WTC11 (cell line): ENCODE measurements at regions not wholly inside any gene's neighbourhood (a gene's known extent, or its start where the extent isn't known, plus 50 kb on each side); places are given as distances from the start of the nearest gene placed in this dataset.

Experiments
- ATAC-seq: fragments of 200-7000 bp; cut with Tn5 transposase; 2 replicates; pipeline ENCODE4 v1.10.0; 2021; ENCODE audit warnings: mild to moderate bottlenecking, moderate library complexity
- CTCF ChIA-PET: fragments of 300-600 bp; sonication (Branson Sonifier 250); formaldehyde crosslinking; loops from one replicate; lab custom pipeline; 2021; ENCODE audit warnings: antibody characterized with exemption; lab: Charles Lee
- POLR2A ChIA-PET: fragments of 350-600 bp; sonication (Branson Sonifier 250); formaldehyde crosslinking; loops from one replicate; lab custom pipeline; 2021; ENCODE audit warnings: antibody characterized with exemption; lab: Charles Lee
- DNase-seq: peaks from one replicate; pipeline ENCODE4 v3.0.0; 2021; ENCODE audit warnings: low spot score
- H3K27ac Mint-ChIP-seq: 2 replicates; pipeline ENCODE4 v1.8.0; 2021; ENCODE audit warnings: mixed read lengths
- H3K27me3 Mint-ChIP-seq: 2 replicates; pipeline ENCODE4 v1.8.0; 2021; ENCODE audit warnings: low read depth, mild to moderate bottlenecking, moderate library complexity, mixed read lengths
- H3K36me3 Mint-ChIP-seq: 2 replicates; pipeline ENCODE4 v1.8.0; 2021; ENCODE audit warnings: mixed read lengths
- H3K4me1 Mint-ChIP-seq: 2 replicates; pipeline ENCODE4 v1.8.0; 2022; ENCODE audit warnings: mixed read lengths
- H3K4me3 Mint-ChIP-seq: 2 replicates; pipeline ENCODE4 v1.8.0; 2021; ENCODE audit warnings: mild to moderate bottlenecking, moderate library complexity, mixed read lengths
- H3K9me3 Mint-ChIP-seq: 2 replicates; pipeline ENCODE4 v1.8.0; 2021; ENCODE audit warnings: mixed read lengths
- AR ChIP-seq: fragments of 250-450 bp; sonication (Bioruptor Pico); IDR thresholded peaks from 2 replicates; pipeline ENCODE4 v1.9.0; 2021; ENCODE audit warnings: mild to moderate bottlenecking
- ATF2 ChIP-seq: sonication (generic); formaldehyde crosslinking; IDR thresholded peaks from 2 replicates; pipeline ENCODE4 v1.8.1; 2022; ENCODE audit warnings: low read depth, missing genetic modification reagents, borderline replicate concordance
- CTCF ChIP-seq: fragments of 200-600 bp; IDR thresholded peaks from 2 replicates; pipeline ENCODE4 v1.8.0; 2022; ENCODE audit warnings: antibody characterized with exemption
- E2F4 ChIP-seq: sonication (generic); formaldehyde crosslinking; IDR thresholded peaks from 2 replicates; pipeline ENCODE4 v1.8.1; 2022; ENCODE audit warnings: low read depth, mild to moderate bottlenecking, moderate library complexity, missing genetic modification reagents, borderline replicate concordance
- ELF4 ChIP-seq: sonication (generic); formaldehyde crosslinking; IDR thresholded peaks from 2 replicates; pipeline ENCODE4 v1.8.1; 2022; ENCODE audit warnings: low read depth, mild to moderate bottlenecking, moderate library complexity, missing genetic modification reagents
- ERG ChIP-seq: fragments of 250-450 bp; sonication (Bioruptor Pico); IDR thresholded peaks from 2 replicates; pipeline ENCODE4 v1.8.0; 2021; ENCODE audit warnings: mild to moderate bottlenecking
- GABPB1 ChIP-seq: sonication (generic); formaldehyde crosslinking; IDR thresholded peaks from 2 replicates; pipeline ENCODE4 v1.8.1; 2023; ENCODE audit warnings: mild to moderate bottlenecking, missing genetic modification reagents
- HMGA2 ChIP-seq: fragments of 250-450 bp; sonication (Bioruptor Pico); IDR thresholded peaks from 2 replicates; pipeline ENCODE4 v1.4.0; 2021; ENCODE audit warnings: mild to moderate bottlenecking, moderate library complexity
- JUN ChIP-seq: sonication (generic); formaldehyde crosslinking; IDR thresholded peaks from 2 replicates; pipeline ENCODE4 v1.8.0; 2023; ENCODE audit warnings: mild to moderate bottlenecking, missing genetic modification reagents
- KAT7 ChIP-seq: sonication (generic); formaldehyde crosslinking; IDR thresholded peaks from 2 replicates; pipeline ENCODE4 v1.8.1; 2023; ENCODE audit warnings: missing genetic modification reagents, mild to moderate bottlenecking, borderline replicate concordance
- MYBL2 ChIP-seq: sonication (generic); formaldehyde crosslinking; IDR thresholded peaks from 2 replicates; pipeline ENCODE4 v1.8.1; 2023; ENCODE audit warnings: mild to moderate bottlenecking, moderate library complexity, missing genetic modification reagents
- NFE2L1 ChIP-seq: sonication (generic); formaldehyde crosslinking; IDR thresholded peaks from 2 replicates; pipeline ENCODE4 v1.8.1; 2023; ENCODE audit warnings: missing genetic modification reagents
- NFYB ChIP-seq: sonication (generic); formaldehyde crosslinking; conservative IDR thresholded peaks from 2 replicates; pipeline ENCODE4 v1.8.0; 2022; ENCODE audit warnings: low read depth, missing genetic modification reagents
- NR2C2 ChIP-seq: sonication (generic); formaldehyde crosslinking; IDR thresholded peaks from 2 replicates; pipeline ENCODE4 v1.8.0; 2022; ENCODE audit warnings: mild to moderate bottlenecking, missing genetic modification reagents
- PRRX2 ChIP-seq: fragments of 250-450 bp; sonication (Bioruptor Pico); IDR thresholded peaks from 2 replicates; pipeline ENCODE4 v1.8.0; 2021; ENCODE audit warnings: mild to moderate bottlenecking
- ZNF396 ChIP-seq: fragments of 250-450 bp; sonication (Bioruptor Pico); IDR thresholded peaks from 2 replicates; pipeline ENCODE4 v1.8.0; 2021; ENCODE audit warnings: mild to moderate bottlenecking, moderate library complexity, borderline replicate concordance
- TF ChIP-seq, protein P1 (sequence below): fragments of 250-450 bp; sonication (Bioruptor Pico); IDR thresholded peaks from 2 replicates; pipeline ENCODE4 v1.9.0; 2021; ENCODE audit warnings: moderate library complexity, mild to moderate bottlenecking, inconsistent platforms, borderline replicate concordance
- TF ChIP-seq, protein P2 (sequence below): sonication (generic); formaldehyde crosslinking; IDR thresholded peaks from 2 replicates; pipeline ENCODE4 v1.8.0; 2023; ENCODE audit warnings: missing genetic modification reagents
- TF ChIP-seq, protein P3 (sequence below): fragments of 250-450 bp; sonication (Bioruptor Pico); conservative IDR thresholded peaks from 2 replicates; pipeline ENCODE4 v1.9.0; 2021; ENCODE audit warnings: mild to moderate bottlenecking
- TF ChIP-seq, protein P4 (sequence below): sonication (generic); formaldehyde crosslinking; IDR thresholded peaks from 2 replicates; pipeline ENCODE4 v1.8.1; 2022; ENCODE audit warnings: missing genetic modification reagents, borderline replicate concordance

- TF ChIP-seq, protein P1, sequence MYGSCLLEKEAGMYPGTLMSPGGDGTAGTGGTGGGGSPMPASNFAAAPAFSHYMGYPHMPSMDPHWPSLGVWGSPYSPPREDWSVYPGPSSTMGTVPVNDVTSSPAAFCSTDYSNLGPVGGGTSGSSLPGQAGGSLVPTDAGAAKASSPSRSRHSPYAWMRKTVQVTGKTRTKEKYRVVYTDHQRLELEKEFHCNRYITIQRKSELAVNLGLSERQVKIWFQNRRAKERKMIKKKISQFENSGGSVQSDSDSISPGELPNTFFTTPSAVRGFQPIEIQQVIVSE (CRISPR knock-in tag) = no peak
- no peak for TF ChIP-seq KAT7
Observed at GRCh38 chr6:74671558-74672025, 534.3 kb downstream of the COL12A1 start (continued).

GRCh38 chr6:74658391-74658790 lies 547.5 kb downstream of the COL12A1 start:
- Mint-ChIP-seq H3K9me3 (peaks cover 54% of the 10 kb centered on the region), H3K4me1 (no peaks in the 10 kb centered on the region), H3K27me3 (peaks cover 2% of the 10 kb centered on the region; the same call in 1 of the 2 replicates), H3K27ac (no peak overlapping the region), H3K4me3 (no peak overlapping the region), H3K36me3 (peaks cover 25% of the 10 kb centered on the region)
- DNase-seq = no peak
- no peak for ATAC-seq
- TF ChIP-seq NR2C2 (CRISPR knock-in tag) = no peak
- TF ChIP-seq, protein P2, sequence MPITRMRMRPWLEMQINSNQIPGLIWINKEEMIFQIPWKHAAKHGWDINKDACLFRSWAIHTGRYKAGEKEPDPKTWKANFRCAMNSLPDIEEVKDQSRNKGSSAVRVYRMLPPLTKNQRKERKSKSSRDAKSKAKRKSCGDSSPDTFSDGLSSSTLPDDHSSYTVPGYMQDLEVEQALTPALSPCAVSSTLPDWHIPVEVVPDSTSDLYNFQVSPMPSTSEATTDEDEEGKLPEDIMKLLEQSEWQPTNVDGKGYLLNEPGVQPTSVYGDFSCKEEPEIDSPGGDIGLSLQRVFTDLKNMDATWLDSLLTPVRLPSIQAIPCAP = no peak
- no peak for TF ChIP-seq GABPB1
- TF ChIP-seq NFE2L1 (CRISPR knock-in tag) = no peak
- TF ChIP-seq ERG (CRISPR knock-in tag) = no peak
- no peak for TF ChIP-seq PRRX2 (CRISPR knock-in tag)
- no peak for TF ChIP-seq ATF2 (CRISPR knock-in tag)
- no peak for TF ChIP-seq ELF4 (CRISPR knock-in tag)
- TF ChIP-seq HMGA2 (CRISPR knock-in tag) = no peak
- no peak for TF ChIP-seq MYBL2 (CRISPR knock-in tag)
- ChIA-PET CTCF (no interaction called here), POLR2A (no interaction called here)

DNA sequence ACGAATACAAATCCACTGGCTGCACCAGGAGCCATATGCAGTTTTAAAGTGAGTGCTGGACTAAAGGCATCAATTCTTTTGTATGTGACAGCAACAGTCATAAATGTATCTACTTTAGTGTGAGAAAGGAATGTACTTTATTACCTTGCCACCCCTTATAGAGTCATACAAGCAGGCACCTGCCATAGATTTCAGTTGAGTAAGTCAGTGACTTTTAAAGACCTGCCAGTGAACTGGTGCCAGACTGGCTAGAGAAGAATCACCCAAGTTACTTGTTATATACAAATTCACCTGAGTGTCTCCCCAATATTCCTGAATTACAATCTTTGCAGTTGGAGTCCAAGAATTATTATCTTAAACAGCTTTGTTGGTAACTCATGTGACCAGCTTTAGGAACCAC lies 547.9 kb downstream of the COL12A1 start:
- Mint-ChIP-seq H3K27me3 (peaks cover 2% of the 10 kb centered on the region; the same call in 1 of the 2 replicates), H3K27ac (no peak overlapping the region), H3K4me3 (no peak overlapping the region), H3K4me1 (no peaks in the 10 kb centered on the region), H3K36me3 (peaks cover 25% of the 10 kb centered on the region), H3K9me3 (peaks cover 49% of the 10 kb centered on the region)
- ATAC-seq = no peak
- ChIA-PET CTCF (no interaction called here), POLR2A (no interaction called here)
- DNase-seq = no peak
- TF ChIP-seq, protein P3, sequence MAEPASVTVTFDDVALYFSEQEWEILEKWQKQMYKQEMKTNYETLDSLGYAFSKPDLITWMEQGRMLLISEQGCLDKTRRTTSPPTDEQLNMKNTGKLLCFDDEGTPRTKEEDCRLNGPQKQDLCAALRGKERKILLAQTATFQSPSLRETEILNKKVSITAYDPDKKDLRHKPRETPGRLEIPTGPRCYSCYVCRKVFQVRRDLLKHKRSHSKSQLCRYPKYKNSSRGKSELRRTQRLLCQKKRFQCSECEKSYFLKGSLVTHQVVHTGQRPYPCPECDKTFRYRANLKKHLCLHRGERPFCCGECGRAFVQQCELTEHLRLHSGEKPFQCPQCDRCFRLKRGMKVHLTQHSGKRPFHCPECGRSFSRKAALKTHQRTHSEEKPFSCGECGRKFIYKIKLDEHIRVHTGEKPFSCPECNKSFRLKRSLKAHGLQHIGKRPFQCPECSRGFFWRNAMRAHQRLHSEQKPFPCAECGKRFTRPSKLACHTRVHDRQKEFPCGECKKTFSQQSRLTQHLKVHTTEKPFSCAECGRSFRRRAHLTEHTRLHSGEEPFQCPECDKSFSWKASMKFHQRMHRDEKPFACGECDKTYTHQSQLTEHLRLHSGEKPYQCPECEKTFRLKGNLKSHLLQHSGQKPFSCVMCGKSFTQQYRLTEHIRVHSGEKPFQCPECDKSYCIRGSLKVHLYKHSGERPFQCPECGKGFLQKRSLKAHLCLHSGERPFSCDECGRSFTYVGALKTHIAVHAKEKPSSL (CRISPR knock-in tag) = no peak
- no peak for TF ChIP-seq ZNF396 (CRISPR knock-in tag)
- TF ChIP-seq JUN = no peak
- TF ChIP-seq NFYB (CRISPR knock-in tag) = no peak
- TF ChIP-seq, protein P4, sequence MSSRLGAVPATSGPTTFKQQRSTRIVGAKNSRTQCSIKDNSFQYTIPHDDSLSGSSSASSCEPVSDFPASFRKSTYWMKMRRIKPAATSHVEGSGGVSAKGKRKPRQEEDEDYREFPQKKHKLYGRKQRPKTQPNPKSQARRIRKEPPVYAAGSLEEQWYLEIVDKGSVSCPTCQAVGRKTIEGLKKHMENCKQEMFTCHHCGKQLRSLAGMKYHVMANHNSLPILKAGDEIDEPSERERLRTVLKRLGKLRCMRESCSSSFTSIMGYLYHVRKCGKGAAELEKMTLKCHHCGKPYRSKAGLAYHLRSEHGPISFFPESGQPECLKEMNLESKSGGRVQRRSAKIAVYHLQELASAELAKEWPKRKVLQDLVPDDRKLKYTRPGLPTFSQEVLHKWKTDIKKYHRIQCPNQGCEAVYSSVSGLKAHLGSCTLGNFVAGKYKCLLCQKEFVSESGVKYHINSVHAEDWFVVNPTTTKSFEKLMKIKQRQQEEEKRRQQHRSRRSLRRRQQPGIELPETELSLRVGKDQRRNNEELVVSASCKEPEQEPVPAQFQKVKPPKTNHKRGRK (CRISPR knock-in tag) = no peak
- no peak for TF ChIP-seq AR (CRISPR knock-in tag)
- no peak for TF ChIP-seq E2F4 (CRISPR knock-in tag)
- no peak for TF ChIP-seq CTCF
